ENCODE measurements at regions not wholly inside any gene's neighbourhood (a gene's known extent, or its start where the extent isn't known, plus 50 kb on each side); places are given as distances from the start of the nearest gene placed in this dataset.
"Not testable (repeated sequence)": the region's sequence is repeated elsewhere in the genome, so short reads cannot be mapped to it uniquely, and the experiment has no call there.

- WGBS (ENCODE audit: insufficient coverage): 57% methylated on average over 3 of the region's 8 CpGs
- intact Hi-C loops (cut with micrococcal nuclease); DNase-seq; H3K4me1 ChIP-seq (ENCODE audit: control insufficient read depth in 1 of 2, insufficient read depth in 2 of 2, low read length in 2 of 2); H3K79me2 ChIP-seq (ENCODE audit: insufficient read depth, low read length); H3K36me3 ChIP-seq (replicated peaks in 1 of 2; ENCODE audit: control insufficient read depth in 1 of 2, insufficient read depth in 2 of 2, low read length in 2 of 2); H3K9me3 Mint-ChIP-seq; H3K9ac ChIP-seq (ENCODE audit: insufficient read depth, low read length, poor library complexity, severe bottlenecking); H2AFZ ChIP-seq (ENCODE audit: insufficient read depth, low read depth, low read length, poor library complexity, severe bottlenecking); H3K9me3 ChIP-seq (replicated peaks in 1 of 2; ENCODE audit: control insufficient read depth in 1 of 2, insufficient read depth in 1 of 2, low read length in 2 of 2); H3K27ac ChIP-seq (ENCODE audit: low read depth in 1 of 2, low read length in 2 of 2); H3K4me3 ChIP-seq (replicated peaks in 1 of 3; ENCODE audit: low read depth in 2 of 3, low read length in 3 of 3); H4K20me1 ChIP-seq (ENCODE audit: insufficient read depth, low read length); H3K27me3 Mint-ChIP-seq (ENCODE audit: low read depth in 3 of 3); H3K4me2 ChIP-seq (replicated peaks; ENCODE audit: extremely low read depth, low read length, poor library complexity, severe bottlenecking); H3K4me1 Mint-ChIP-seq; H3K27me3 ChIP-seq (ENCODE audit: control insufficient read depth in 2 of 2, insufficient read depth in 2 of 2, low read length in 2 of 2); H3K4me3 Mint-ChIP-seq; H3K36me3 Mint-ChIP-seq; H3K27ac Mint-ChIP-seq: not testable (repeated sequence)
These were observed 4510.9 kb upstream of the OR11H1 start for GRCh38 chr22:11017108-11017507.

- H3K27ac Mint-ChIP-seq; H2AFZ ChIP-seq (ENCODE audit: insufficient read depth, low read depth, low read length, poor library complexity, severe bottlenecking); H3K4me2 ChIP-seq (replicated peaks; ENCODE audit: extremely low read depth, low read length, poor library complexity, severe bottlenecking); H4K20me1 ChIP-seq (ENCODE audit: insufficient read depth, low read length); H3K4me3 ChIP-seq (replicated peaks in 1 of 3; ENCODE audit: low read depth in 2 of 3, low read length in 3 of 3); H3K4me3 Mint-ChIP-seq; H3K36me3 Mint-ChIP-seq; H3K27ac ChIP-seq (ENCODE audit: low read depth in 1 of 2, low read length in 2 of 2); H3K4me1 ChIP-seq (ENCODE audit: control insufficient read depth in 1 of 2, insufficient read depth in 2 of 2, low read length in 2 of 2); DNase-seq; H3K4me1 Mint-ChIP-seq; H3K27me3 ChIP-seq (ENCODE audit: control insufficient read depth in 2 of 2, insufficient read depth in 2 of 2, low read length in 2 of 2); intact Hi-C loops (cut with micrococcal nuclease); H3K36me3 ChIP-seq (replicated peaks in 1 of 2; ENCODE audit: control insufficient read depth in 1 of 2, insufficient read depth in 2 of 2, low read length in 2 of 2); H3K9ac ChIP-seq (ENCODE audit: insufficient read depth, low read length, poor library complexity, severe bottlenecking); H3K79me2 ChIP-seq (ENCODE audit: insufficient read depth, low read length); H3K27me3 Mint-ChIP-seq (ENCODE audit: low read depth in 3 of 3): not testable (repeated sequence)
- 33% methylated on average over 3 of the region's 8 CpGs for WGBS (ENCODE audit: insufficient coverage)
- H3K9me3 Mint-ChIP-seq: peaks cover 10 to 20% (median 13%) of the 10 kb centered on the region in 7 donors
- peaks cover 11 to 20% of the 10 kb centered on the region in 2 donors for H3K9me3 ChIP-seq (replicated peaks in 1 of 2; ENCODE audit: control insufficient read depth in 1 of 2, insufficient read depth in 1 of 2, low read length in 2 of 2)
These were observed 4507.5 kb upstream of the OR11H1 start for GRCh38 chr22:11020522-11020921.

GRCh38 chr22:11026541-11026940 is 4501.5 kb upstream of the OR11H1 start:
- H3K4me2 ChIP-seq (replicated peaks; ENCODE audit: extremely low read depth, low read length, poor library complexity, severe bottlenecking); H3K79me2 ChIP-seq (ENCODE audit: insufficient read depth, low read length); H3K36me3 Mint-ChIP-seq; intact Hi-C loops (cut with micrococcal nuclease); H4K20me1 ChIP-seq (ENCODE audit: insufficient read depth, low read length); H3K27me3 Mint-ChIP-seq (ENCODE audit: low read depth in 3 of 3); H3K36me3 ChIP-seq (replicated peaks in 1 of 2; ENCODE audit: control insufficient read depth in 1 of 2, insufficient read depth in 2 of 2, low read length in 2 of 2); H3K4me3 ChIP-seq (replicated peaks in 1 of 3; ENCODE audit: low read depth in 2 of 3, low read length in 3 of 3); H3K27ac Mint-ChIP-seq; DNase-seq; H3K4me3 Mint-ChIP-seq; H3K9ac ChIP-seq (ENCODE audit: insufficient read depth, low read length, poor library complexity, severe bottlenecking); H3K27ac ChIP-seq (ENCODE audit: low read depth in 1 of 2, low read length in 2 of 2); H3K27me3 ChIP-seq (ENCODE audit: control insufficient read depth in 2 of 2, insufficient read depth in 2 of 2, low read length in 2 of 2); H2AFZ ChIP-seq (ENCODE audit: insufficient read depth, low read depth, low read length, poor library complexity, severe bottlenecking); H3K4me1 Mint-ChIP-seq; H3K4me1 ChIP-seq (ENCODE audit: control insufficient read depth in 1 of 2, insufficient read depth in 2 of 2, low read length in 2 of 2): not testable (repeated sequence)
- peaks cover 60 to 62% of the 10 kb centered on the region in 2 donors for H3K9me3 ChIP-seq (replicated peaks in 1 of 2; ENCODE audit: control insufficient read depth in 1 of 2, insufficient read depth in 1 of 2, low read length in 2 of 2)
- WGBS (ENCODE audit: insufficient coverage): no CpG with 5 or more reads among the region's 4 CpGs
- peaks cover 25 to 68% (median 52%) of the 10 kb centered on the region in 7 donors for H3K9me3 Mint-ChIP-seq

GRCh38 chr22:11027064-11027463 is 4500.9 kb upstream of the OR11H1 start:
- H3K36me3 Mint-ChIP-seq; H3K27me3 ChIP-seq (ENCODE audit: control insufficient read depth in 2 of 2, insufficient read depth in 2 of 2, low read length in 2 of 2); H3K4me3 Mint-ChIP-seq; H3K27me3 Mint-ChIP-seq (ENCODE audit: low read depth in 3 of 3); H3K4me2 ChIP-seq (replicated peaks; ENCODE audit: extremely low read depth, low read length, poor library complexity, severe bottlenecking); H3K4me1 ChIP-seq (ENCODE audit: control insufficient read depth in 1 of 2, insufficient read depth in 2 of 2, low read length in 2 of 2); H3K79me2 ChIP-seq (ENCODE audit: insufficient read depth, low read length); H3K9ac ChIP-seq (ENCODE audit: insufficient read depth, low read length, poor library complexity, severe bottlenecking); H2AFZ ChIP-seq (ENCODE audit: insufficient read depth, low read depth, low read length, poor library complexity, severe bottlenecking); DNase-seq; intact Hi-C loops (cut with micrococcal nuclease); H3K27ac ChIP-seq (ENCODE audit: low read depth in 1 of 2, low read length in 2 of 2); H4K20me1 ChIP-seq (ENCODE audit: insufficient read depth, low read length); H3K4me3 ChIP-seq (replicated peaks in 1 of 3; ENCODE audit: low read depth in 2 of 3, low read length in 3 of 3); H3K4me1 Mint-ChIP-seq; H3K27ac Mint-ChIP-seq; H3K36me3 ChIP-seq (replicated peaks in 1 of 2; ENCODE audit: control insufficient read depth in 1 of 2, insufficient read depth in 2 of 2, low read length in 2 of 2): not testable (repeated sequence)
- peaks cover 64 to 67% of the 10 kb centered on the region in 2 donors for H3K9me3 ChIP-seq (replicated peaks in 1 of 2; ENCODE audit: control insufficient read depth in 1 of 2, insufficient read depth in 1 of 2, low read length in 2 of 2)
- peaks cover 31 to 73% (median 57%) of the 10 kb centered on the region in 7 donors for H3K9me3 Mint-ChIP-seq
- WGBS (ENCODE audit: insufficient coverage): 74% methylated on average over 9 of the region's 9 CpGs

All from CD14-positive monocyte (primary cell).